HPDE6-E6E7 (cell line): ENCODE measurements at regions not wholly inside any gene's neighbourhood (a gene's known extent, or its start where the extent isn't known, plus 50 kb on each side); places are given as distances from the start of the nearest gene placed in this dataset.

ENCODE experiments used
- DNase-seq: peaks from one replicate; pipeline ENCODE4 v3.0.0; 2011; ENCODE audit warnings: missing footprints; ENCODE audit errors: extremely low spot score

GRCh38 chr1:219801156-219801820 is 127.1 kb downstream of the SLC30A10 start:
- no peak for DNase-seq

- DNase-seq, result peak; percentile 60
These were observed 129.9 kb downstream of the SLC30A10 start for GRCh38 chr1:219798283-219799030.

GRCh38 chr1:219797683-219798082 is 130.7 kb downstream of the SLC30A10 start:
- DNase-seq, result no peak

- DNase-seq, result no peak
These were observed 131.3 kb downstream of the SLC30A10 start for GRCh38 chr1:219797009-219797408.

GRCh38 chr1:219795363-219795917 is 132.9 kb downstream of the SLC30A10 start:
- no peak for DNase-seq

- no peak for DNase-seq
These were observed 134.1 kb downstream of the SLC30A10 start for GRCh38 chr1:219794085-219794743.

GRCh38 chr1:219792337-219793021 is 135.9 kb downstream of the SLC30A10 start:
- no peak for DNase-seq

- no peak for DNase-seq
These were observed 136.6 kb downstream of the SLC30A10 start for GRCh38 chr1:219791766-219792165.

GRCh38 chr1:219790834-219791615 is 137.3 kb downstream of the SLC30A10 start:
- no peak for DNase-seq

- no peak for DNase-seq
These were observed 139.7 kb downstream of the SLC30A10 start for GRCh38 chr1:219788700-219789099.

GRCh38 chr1:219788091-219788490 is 140.3 kb downstream of the SLC30A10 start:
- DNase-seq, result no peak

- no peak for DNase-seq
These were observed 143.5 kb downstream of the SLC30A10 start for GRCh38 chr1:219784660-219785381.

- DNase-seq, result no peak
These were observed 144.6 kb downstream of the SLC30A10 start for GRCh38 chr1:219783605-219784235.

GRCh38 chr1:219782929-219783328 is 145.4 kb downstream of the SLC30A10 start:
- DNase-seq, result no peak

- DNase-seq, result no peak
These were observed 146.0 kb downstream of the SLC30A10 start for GRCh38 chr1:219782311-219782710.

- no peak for DNase-seq
These were observed 146.9 kb downstream of the SLC30A10 start for GRCh38 chr1:219781491-219781890.

- no peak for DNase-seq
These were observed 149.5 kb downstream of the SLC30A10 start for GRCh38 chr1:219778793-219779369.

GRCh38 chr1:219778110-219778509 is 150.2 kb downstream of the SLC30A10 start:
- DNase-seq, result no peak

GRCh38 chr1:219774386-219774785 is 154.0 kb downstream of the SLC30A10 start:
- no peak for DNase-seq

GRCh38 chr1:219773775-219774174 is 154.6 kb downstream of the SLC30A10 start:
- DNase-seq, result no peak
